Body of pancreas (tissue), 4 donors: ENCODE measurements at regions not wholly inside any gene's neighbourhood (a gene's known extent, or its start where the extent isn't known, plus 50 kb on each side); places are given as distances from the start of the nearest gene placed in this dataset.

Source experiments
- ATAC-seq: fragments of 150-250 bp; one replicate; pipeline ENCODE4 v1.9.1; 2016
- DNase-seq, 4 donors: peaks; one replicate each; pipeline ENCODE4 v3.0.0-alpha.2; 2019
- H3K27ac ChIP-seq, 4 donors: fragments of 200-600 bp; sonication (generic); 1 replicate in 3 of 4; 2 replicates in 1 of 4; pipeline versions ENCODE4 v1.5.1 to v1.6.1; 2016 to 2019; ENCODE audit warnings: mild to moderate bottlenecking in 1 of 4, mixed read lengths in 1 of 4, moderate library complexity in 1 of 4
- H3K27me3 ChIP-seq, 2 donors: fragments of 200-600 bp; sonication (generic); one replicate each; pipeline ENCODE4 v1.6.0; 2016; ENCODE audit warnings: mild to moderate bottlenecking in 1 of 2
- H3K36me3 ChIP-seq, 2 donors: fragments of 200-600 bp; sonication (generic); replicated peaks in 1 of 2; 2 replicates each; pipeline ENCODE4 v1.5.1; 2016; ENCODE audit warnings: low read depth in 2 of 2; ENCODE audit not compliant: insufficient read depth in 1 of 2
- H3K4me1 ChIP-seq: fragments of 200-600 bp; sonication (generic); one replicate; pipeline ENCODE4 v1.6.0; 2016
- H3K4me3 ChIP-seq, 2 donors: fragments of 200-600 bp; sonication (generic); 1 replicate in 1 of 2; 2 replicates in 1 of 2; pipeline ENCODE4 v1.5.1; 2016 to 2019
- H3K9me3 ChIP-seq, 3 donors: fragments of 200-600 bp; sonication (generic); 1 replicate in 2 of 3; 2 replicates in 1 of 3; pipeline ENCODE4 v1.5.1; 2016
- POLR2A ChIP-seq, 3 donors: fragments of 450-650 bp; IDR thresholded peaks; one replicate each; pipeline ENCODE4 v1.6.1; 2016; ENCODE audit warnings: antibody characterized with exemption in 3 of 3, mild to moderate bottlenecking in 2 of 3
- WGBS, 2 donors: methylation state at CpG; one replicate each; pipeline ENCODE4 v1.1.5; 2017; 5-methylcytosine and 5-hydroxymethylcytosine counted together
- intact Hi-C: fragments of 100-400 bp; cut with DNase I; formaldehyde crosslinking; loops from one replicate; pipeline ENCODE4 v1.15.1; 2023
- TF ChIP-seq, protein P1 (sequence below), 7 experiments: fragments of 450-650 bp in 4 of 7; fragments of 200-600 bp in 3 of 7; sonication (generic) in 3 of 7; IDR thresholded peaks; one replicate each; pipeline ENCODE4 v1.5.1; 2016 to 2019; ENCODE audit warnings: antibody characterized with exemption in 7 of 7

DNA sequence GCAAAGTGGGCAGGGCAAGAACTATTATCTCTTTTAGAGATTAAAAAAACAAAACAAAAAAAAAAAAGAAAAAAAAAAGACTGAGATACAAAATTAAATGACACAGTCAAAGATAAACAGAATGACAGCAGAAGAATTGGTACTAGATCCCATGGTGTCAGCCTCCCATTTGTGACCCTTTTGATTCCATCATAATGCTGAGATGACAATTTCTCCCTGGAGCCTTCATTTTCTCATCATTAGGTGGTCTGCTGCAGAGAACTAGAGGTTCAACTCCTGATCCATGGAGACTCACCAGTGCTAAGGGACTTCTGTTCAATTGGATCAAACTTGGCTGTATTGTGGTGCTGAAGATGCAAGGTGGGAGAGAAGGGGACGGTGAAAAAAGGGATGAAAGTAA, 123.5 kb upstream of the SPDL1 start:
- TF ChIP-seq POLR2A (IDR thresholded peaks at IDR 0.05), result no peak
- TF ChIP-seq, protein P1, sequence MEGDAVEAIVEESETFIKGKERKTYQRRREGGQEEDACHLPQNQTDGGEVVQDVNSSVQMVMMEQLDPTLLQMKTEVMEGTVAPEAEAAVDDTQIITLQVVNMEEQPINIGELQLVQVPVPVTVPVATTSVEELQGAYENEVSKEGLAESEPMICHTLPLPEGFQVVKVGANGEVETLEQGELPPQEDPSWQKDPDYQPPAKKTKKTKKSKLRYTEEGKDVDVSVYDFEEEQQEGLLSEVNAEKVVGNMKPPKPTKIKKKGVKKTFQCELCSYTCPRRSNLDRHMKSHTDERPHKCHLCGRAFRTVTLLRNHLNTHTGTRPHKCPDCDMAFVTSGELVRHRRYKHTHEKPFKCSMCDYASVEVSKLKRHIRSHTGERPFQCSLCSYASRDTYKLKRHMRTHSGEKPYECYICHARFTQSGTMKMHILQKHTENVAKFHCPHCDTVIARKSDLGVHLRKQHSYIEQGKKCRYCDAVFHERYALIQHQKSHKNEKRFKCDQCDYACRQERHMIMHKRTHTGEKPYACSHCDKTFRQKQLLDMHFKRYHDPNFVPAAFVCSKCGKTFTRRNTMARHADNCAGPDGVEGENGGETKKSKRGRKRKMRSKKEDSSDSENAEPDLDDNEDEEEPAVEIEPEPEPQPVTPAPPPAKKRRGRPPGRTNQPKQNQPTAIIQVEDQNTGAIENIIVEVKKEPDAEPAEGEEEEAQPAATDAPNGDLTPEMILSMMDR (IDR thresholded peaks at IDR 0.05), result no peak
- H3K4me1 ChIP-seq, result no peaks in the 10 kb centered on the region
- 50 to 74% methylated on average over 1 of the region's 1 CpG for WGBS, 2 donors
- no peaks in the 10 kb centered on the region for H3K27me3 ChIP-seq
- H3K4me3 ChIP-seq, result no peak overlapping the region
- DNase-seq (no peak), ATAC-seq (no peak)
- H3K27ac ChIP-seq, result no peak overlapping the region
- intact Hi-C loops, result no loop called here
- no peaks in the 10 kb centered on the region for H3K9me3 ChIP-seq
- no peaks in the 10 kb centered on the region for H3K36me3 ChIP-seq

DNA sequence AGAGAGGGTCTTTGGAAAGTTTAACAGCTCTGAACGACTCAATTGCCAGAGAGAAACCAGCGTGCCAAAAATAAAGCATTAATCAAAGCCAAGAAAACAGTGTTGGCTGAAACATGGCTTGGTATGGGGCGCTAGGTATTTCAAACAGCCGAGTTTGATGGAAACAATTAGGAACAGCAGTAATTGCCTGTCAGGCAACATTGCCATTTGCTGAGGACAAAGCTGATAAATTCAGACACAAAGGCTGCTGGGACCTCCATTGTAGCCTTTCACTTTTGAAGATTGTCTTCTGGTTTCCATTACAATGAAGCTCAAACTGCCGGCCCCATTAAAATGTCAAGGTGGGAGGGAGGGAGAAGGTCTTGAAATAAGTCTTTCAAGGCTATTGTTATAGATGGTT, 125.4 kb upstream of the SPDL1 start:
- Histone ChIP-seq H3K9me3 (no peaks in the 10 kb centered on the region), H3K27ac (no peak overlapping the region), H3K36me3 (no peaks in the 10 kb centered on the region), H3K27me3 (no peaks in the 10 kb centered on the region), H3K4me1 (no peaks in the 10 kb centered on the region), H3K4me3 (no peak overlapping the region)
- DNase-seq (no peak), ATAC-seq (no peak)
- no peak for TF ChIP-seq POLR2A (IDR thresholded peaks at IDR 0.05)
- TF ChIP-seq, protein P1 (IDR thresholded peaks at IDR 0.05), result no peak
- WGBS, 2 donors, result 47 to 50% methylated on average over 5 of the region's 5 CpGs
- intact Hi-C loops, result no loop called here

DNA sequence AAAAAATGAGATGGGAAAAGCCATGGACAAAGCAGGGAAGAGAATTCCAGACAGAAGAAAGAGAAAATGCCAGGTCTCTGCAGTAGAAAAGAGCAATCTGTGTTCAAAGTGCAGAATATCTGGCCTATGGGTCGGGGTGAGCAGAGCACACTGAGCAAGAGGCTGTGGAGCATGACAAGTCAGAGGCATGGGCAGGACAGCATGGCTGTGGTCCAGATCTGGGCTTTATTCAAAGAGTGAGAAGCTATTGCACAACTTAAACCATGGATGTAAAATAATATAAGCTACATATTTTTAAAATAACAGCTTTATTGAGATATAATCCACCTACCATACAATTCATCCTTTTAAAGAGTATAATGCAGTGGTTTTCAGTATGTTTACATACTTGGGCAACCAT, 133.1 kb upstream of the SPDL1 start:
- intact Hi-C loops, result no loop called here

DNA sequence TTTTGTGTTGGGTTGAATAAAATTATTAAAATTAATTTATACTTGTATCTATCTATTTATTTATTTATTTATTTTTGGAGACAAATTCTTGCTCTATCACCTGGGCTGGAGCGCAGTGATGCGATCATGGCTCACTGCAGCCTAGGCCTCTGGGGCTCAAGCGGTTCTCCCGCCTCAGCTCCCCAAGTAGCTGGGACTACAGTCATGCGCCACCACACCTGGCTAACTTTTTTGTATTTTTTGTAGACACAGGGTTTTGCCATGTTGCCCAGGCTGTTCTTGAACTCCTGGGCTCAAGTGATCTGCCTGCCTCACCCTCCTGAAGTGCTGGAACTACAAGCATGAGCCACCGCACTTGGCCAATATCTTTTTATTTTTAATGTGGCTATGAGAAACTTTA, 134.7 kb upstream of the SPDL1 start:
- no peaks in the 10 kb centered on the region for H3K36me3 ChIP-seq
- TF ChIP-seq, protein P1 (IDR thresholded peaks at IDR 0.05), result no peak
- TF ChIP-seq POLR2A (IDR thresholded peaks at IDR 0.05), result no peak
- DNase-seq, result no peak
- H3K4me1 ChIP-seq, result no peaks in the 10 kb centered on the region
- no peak overlapping the region for H3K27ac ChIP-seq
- H3K9me3 ChIP-seq, result no peaks in the 10 kb centered on the region
- intact Hi-C loops, result no loop called here
- WGBS, 2 donors, result 96 to 97% methylated on average over 6 of the region's 6 CpGs
- H3K27me3 ChIP-seq, result no peaks in the 10 kb centered on the region
- no peak overlapping the region for H3K4me3 ChIP-seq
- no peak for ATAC-seq

More for the DNA sequence above, 133.1 kb upstream of the SPDL1 start:
- no peaks in the 10 kb centered on the region for H3K4me1 ChIP-seq
- 44 to 54% methylated on average over 1 of the region's 1 CpG for WGBS, 2 donors
- ATAC-seq, result no peak
- no peak overlapping the region for H3K4me3 ChIP-seq
- no peak overlapping the region for H3K27ac ChIP-seq
- DNase-seq, result no peak
- no peaks in the 10 kb centered on the region for H3K36me3 ChIP-seq
- no peaks in the 10 kb centered on the region for H3K9me3 ChIP-seq
- no peak for TF ChIP-seq POLR2A (IDR thresholded peaks at IDR 0.05)
- TF ChIP-seq, protein P1 (IDR thresholded peaks at IDR 0.05), result no peak
- H3K27me3 ChIP-seq, result no peaks in the 10 kb centered on the region

DNA sequence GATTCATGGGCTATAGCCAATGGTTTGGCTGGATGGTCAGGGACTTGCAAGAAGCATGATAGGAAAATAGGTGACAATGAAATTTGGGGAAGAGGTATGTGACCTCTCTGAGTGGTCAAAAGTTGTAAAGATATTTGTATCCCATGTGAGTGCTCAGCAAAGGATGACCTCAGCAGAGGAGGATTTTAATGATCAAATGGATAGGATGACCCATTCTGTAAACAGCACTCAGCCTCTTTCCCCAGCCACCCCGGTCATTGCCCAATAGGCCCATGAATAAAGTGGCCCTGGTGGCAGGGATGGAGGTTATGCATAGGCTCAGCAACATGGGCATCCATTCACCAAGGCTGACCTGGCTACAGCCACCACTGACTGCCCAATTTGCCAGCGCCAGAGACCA, 138.4 kb upstream of the SPDL1 start:
- no peak overlapping the region for H3K4me3 ChIP-seq
- intact Hi-C loops, result no loop called here
- no peaks in the 10 kb centered on the region for H3K27me3 ChIP-seq
- no peak overlapping the region for H3K27ac ChIP-seq
- WGBS, 2 donors, result 46 to 50% methylated on average over 2 of the region's 2 CpGs
- no peaks in the 10 kb centered on the region for H3K4me1 ChIP-seq
- no peaks in the 10 kb centered on the region for H3K36me3 ChIP-seq
- ATAC-seq (no peak), DNase-seq (no peak)
- no peaks in the 10 kb centered on the region for H3K9me3 ChIP-seq
- TF ChIP-seq, protein P1 (IDR thresholded peaks at IDR 0.05), result no peak
- TF ChIP-seq POLR2A (IDR thresholded peaks at IDR 0.05), result no peak
